ELR (cell line): ENCODE measurements at regions not wholly inside any gene's neighbourhood (a gene's known extent, or its start where the extent isn't known, plus 50 kb on each side); places are given as distances from the start of the nearest gene placed in this dataset.
A peak's percentile ranks its signal among the peaks of the same experiment; 100 is the strongest.
"Not testable (repeated sequence)": the region's sequence is repeated elsewhere in the genome, so short reads cannot be mapped to it uniquely, and the experiment has no call there.

Experiments used
- DNase-seq: peaks from one replicate; pipeline ENCODE4 v3.0.0-alpha.2; 2015; ENCODE audit warnings: low read depth

DNA sequence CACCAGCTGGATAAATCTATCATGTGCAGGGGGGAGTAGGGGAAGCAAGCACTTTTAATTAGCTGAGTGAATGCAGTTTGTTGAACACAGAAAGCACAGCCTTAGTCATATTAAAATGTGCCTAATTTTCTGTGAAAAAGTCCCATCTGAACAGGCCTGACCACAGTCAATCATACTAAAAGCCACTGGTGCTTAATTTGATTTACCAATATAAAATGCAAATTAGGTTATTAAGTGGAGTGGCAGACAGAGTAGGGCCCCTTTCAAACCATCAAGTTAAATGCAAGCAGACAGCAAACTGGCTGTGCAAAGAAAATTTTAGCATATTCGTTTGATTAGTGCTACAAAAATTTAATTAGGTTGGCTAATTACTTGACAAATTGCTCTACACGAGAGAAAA is 176.1 kb downstream of the ISL1 start:
- no peak for DNase-seq

DNA sequence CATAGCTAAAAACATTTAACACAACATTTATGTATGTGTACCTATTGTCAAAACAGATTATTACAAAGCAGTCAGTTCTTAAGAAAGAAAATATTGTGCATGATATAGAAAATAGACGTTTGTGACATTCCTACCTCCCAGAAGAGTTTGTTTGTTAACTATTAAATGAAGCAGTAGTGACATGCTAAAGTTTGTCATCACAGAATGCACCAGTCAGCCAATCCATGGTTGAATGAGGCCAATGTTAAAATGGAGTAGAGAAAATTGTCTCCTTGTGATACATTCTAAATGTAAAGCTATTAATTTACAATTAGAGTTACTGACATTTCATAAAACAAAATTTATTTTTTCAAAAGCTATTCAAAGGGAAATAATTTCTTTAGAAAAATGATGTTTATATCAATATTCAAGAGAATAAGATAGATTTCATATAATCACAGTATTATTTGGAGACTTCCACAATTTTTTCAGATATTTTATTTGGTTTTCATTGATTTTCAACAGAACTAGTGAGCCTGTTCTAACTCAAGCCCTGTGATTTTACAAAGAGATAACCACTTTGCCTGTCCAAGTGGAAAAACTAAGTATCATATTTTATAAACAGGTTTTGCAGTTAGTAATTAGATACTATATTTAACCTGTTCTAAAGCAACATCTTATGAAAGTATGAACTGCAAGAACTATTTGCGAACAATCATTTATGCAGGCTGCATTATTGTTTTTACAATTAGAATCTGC is 176.8 kb downstream of the ISL1 start:
- DNase-seq: no peak

DNA sequence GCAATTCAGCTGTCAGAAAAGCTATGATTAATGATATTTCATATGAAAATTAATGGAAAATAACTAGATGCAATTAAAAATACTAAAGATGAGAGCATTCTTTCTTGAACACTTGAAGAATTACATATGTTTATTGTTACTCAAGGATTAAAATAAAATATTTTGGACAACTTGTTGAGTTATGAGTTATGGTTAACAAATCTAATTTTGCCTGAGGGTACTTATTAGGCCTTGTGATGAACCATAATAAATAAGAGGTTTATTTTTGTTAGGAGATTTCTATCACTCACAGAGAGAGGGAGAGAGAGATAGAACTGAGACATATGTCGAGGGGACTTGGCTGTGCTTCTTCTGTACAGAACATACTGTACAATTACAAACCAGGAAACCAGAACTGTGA is 183.7 kb downstream of the ISL1 start:
- DNase-seq: no peak

DNA sequence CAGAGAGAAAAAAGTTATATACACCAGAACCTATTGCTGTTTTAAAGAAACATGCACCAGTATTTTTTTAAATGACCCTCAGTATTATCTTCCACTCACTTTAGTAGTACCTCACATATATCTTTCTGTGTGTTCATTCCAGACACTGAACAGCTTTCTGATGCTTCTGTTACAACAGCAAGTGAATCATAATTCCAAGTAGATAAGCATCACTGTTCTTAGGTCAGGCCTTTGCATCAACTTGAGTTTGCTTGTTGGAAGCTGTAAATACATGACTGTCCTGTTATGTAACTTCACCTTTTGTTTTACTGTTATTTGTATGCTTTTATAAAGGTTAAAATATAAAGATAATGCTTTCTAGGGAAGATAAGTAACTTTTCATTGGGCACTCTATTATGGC is 184.4 kb downstream of the ISL1 start:
- peak; percentile 15 for DNase-seq

DNA sequence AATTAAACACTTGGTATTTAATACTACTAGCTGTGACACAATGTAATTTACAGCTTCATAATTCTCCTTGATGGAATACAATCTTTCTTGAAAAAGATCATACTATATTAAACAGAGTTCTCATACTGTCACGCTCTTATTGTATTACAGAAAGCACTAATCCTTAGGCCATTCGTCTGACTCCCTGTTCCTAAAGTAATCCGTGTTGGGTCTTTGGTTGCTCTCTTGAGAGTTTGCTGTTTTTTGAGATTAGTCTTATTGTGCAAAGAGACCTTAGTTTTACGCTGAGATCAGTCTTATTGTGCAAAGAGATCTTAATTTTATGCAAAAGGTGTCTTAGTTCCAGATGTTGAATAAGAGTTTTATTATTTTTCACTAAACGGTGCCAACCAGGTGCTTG is 190.6 kb downstream of the ISL1 start:
- DNase-seq: no peak

DNA sequence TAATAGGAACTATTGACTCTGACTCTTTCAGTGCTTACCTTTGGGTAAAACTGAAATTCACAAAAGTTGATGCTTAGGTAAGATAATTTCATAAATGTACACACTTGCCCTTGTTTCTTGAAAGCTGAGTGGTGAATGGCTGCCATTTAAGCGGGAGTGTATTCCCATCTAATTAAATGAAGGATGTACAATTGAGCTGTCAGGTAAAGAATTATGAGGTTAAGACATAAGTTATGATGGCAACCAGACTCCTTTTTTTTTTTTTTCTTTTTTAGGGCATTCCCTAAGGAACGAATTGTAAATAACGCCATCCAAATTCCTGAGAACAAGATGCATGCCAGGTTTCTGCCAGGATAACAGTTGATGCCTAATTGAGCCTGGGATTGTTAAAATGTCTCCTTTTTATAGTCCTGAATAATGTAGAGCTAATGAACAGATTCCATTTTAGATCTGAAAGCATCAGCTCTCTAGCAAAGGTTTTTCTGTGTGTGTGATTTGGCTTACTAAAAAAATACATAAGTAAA is 199.7 kb downstream of the ISL1 start:
- DNase-seq: no peak

DNA sequence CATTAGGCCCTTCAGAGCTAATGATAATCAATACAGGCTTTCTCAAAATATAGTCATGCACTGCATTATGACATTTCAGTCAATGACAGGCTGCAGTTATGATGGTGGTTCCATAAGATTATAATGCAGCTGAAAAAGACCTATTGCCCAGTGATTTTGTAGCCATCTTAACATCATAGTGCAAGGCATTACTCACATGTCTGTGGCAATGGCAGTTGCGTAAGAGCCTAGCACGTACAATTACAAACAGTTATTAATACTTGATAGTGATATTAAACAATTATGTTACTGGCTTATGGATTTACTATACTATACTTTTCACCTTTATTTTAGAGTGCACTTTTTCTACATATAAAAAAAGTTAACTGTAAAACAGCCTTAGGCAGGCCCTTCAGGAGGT is 214.8 kb downstream of the ISL1 start:
- DNase-seq: no peak

DNA sequence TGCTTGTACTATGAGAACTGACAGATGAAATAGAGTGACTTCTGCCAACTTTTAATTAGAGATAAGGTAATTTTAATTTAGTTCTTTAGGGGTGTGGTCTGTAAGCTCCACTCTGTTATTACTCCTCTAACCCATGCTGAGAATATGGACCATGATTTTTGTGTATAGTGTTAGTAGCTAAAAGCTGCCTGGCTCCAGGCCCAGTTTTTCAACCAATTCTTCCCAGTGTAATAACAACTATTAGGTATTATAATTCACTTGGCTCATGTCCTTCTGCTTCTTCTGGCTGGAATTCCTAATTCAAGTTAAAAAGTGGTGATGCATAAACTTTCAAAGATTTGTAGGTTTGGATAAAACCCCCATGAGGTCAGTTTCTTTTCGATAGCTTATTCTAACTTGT is 216.3 kb downstream of the ISL1 start:
- no peak for DNase-seq

DNA sequence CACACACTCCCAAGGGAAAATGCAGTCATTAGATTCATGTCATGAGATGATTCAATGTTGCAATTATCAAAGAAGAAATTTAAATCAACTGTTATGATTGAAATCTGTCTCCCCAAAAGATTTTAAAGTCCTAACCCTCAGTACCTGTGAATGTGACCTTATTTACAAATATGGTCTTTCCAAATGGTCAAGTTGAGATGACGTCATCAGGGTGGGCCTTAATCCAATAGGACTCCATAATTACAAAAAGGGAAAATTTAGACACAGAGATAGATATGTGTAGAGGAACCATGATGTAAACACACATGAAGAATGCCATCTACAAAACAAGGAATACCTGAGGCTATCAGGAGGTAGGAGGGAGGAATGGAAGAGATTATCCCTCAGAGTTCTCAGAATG is 221.1 kb downstream of the ISL1 start:
- DNase-seq: no peak

DNA sequence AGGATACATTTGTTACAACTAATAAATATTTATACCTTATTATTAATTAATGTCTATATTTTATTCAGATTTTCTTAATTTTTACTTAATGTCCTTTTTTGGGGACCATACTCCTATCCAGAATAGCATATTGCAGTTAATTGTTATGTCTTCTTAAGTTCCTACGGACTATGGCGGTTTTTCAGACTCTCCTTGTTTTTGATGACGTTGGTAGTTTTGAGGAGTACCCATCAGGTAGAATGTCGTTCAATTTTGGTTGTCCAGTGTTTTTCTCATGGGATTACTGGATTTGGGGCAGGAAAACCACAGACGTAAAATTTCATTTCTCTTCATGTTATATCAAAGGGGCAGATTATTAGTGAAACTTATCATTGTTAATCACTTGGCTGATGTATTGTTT is 223.7 kb downstream of the ISL1 start:
- no peak for DNase-seq

DNA sequence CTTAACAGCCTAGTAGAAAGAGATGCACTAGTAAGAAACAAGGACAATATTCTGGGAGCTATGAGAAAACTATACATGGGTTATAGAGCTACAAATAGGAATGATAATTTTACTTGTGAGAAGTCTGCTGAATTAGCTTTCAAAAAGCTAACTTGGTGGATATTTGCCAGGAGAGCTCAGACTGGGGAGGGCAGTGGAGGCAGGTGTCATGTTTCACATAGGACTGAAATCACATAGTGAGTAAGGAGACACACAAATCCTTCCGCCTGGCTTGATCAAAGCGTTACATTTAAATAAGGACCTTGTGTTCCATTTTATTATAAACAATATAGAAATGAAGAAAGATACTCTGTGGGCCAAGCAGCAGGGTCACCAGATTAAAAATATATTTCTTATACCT is 235.0 kb downstream of the ISL1 start:
- no peak for DNase-seq

DNA sequence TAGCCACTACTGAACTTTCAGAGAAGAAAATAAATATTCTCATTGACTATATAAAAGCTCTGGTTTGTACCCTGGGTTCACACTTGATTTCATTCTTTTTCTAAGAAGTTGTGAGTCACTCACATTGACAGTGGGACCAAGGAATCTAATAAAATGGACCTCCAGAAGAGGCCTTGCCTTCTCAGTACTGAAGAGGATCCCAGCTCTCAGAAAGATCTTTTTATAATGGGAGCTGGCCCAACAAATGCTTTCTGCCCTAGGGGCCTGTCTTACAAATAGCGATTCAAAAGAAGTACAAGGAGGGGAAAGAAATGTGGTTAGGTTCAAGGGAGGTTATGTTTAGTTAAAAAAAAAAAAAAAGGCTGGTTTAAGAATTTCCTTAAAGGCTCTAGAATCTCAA is 237.9 kb downstream of the ISL1 start:
- DNase-seq: no peak

DNA sequence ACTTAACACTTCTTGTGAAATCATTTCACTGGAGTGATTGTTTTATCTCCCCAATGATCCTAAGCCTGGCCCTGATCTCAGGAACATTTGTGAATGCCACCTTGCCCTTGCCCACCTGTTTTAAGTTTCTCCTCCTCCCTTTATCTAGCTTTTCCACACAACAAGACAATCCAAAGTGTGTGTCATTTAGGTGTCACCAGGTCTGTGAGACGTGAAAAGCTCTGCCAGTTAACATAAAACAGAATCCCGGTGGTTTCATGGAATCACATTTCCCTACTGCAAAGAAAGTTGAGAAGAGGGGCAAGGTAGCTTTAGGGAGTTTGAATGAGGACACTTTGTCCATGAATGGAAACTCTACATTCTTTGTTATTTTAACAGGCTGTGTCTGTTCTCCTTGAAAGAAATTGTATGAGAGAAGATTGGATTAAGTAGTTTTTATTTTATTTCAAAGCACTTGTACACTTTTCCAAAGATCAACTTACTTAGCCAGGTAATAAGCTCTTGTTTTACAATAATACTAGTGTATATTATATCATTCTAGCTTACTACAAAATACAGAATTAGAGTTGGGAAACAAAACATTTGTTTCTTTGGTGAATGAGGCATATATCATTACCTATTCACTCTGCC is 239.0 kb downstream of the ISL1 start:
- DNase-seq: no peak

DNA sequence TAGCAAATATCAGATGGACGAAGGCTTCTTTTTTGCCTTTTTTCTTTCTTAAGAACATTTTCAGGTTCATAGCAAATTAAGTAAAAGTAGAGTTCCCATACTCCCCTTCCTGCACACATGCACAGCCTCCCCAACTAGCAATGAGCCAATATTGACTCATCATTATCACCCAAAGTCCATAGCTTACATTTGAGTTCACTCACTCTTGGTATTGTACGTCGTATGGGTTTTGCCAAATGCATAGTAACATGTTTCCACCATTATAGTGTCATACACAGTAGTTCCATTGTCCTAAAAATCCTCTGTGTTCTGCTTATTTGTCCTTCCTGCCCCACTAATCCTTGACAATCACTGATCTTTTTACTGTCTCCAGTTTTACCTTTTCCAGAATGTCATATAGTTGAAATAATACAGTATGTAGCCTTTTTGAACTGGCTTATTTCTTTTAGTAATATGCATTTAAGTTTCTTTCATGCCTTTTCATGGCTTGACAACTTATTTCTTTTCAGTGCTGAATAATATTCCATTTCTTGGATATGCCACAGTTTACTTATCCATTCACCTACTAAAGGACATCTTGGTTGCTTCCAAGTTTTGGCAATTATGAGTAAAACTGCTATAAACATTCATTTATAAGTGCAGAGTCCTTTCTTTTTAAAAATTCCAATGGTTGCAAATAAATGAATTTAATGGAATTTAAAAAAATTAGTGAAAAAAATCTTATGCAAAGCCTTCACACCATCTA is 242.1 kb downstream of the ISL1 start:
- DNase-seq: no peak

DNA sequence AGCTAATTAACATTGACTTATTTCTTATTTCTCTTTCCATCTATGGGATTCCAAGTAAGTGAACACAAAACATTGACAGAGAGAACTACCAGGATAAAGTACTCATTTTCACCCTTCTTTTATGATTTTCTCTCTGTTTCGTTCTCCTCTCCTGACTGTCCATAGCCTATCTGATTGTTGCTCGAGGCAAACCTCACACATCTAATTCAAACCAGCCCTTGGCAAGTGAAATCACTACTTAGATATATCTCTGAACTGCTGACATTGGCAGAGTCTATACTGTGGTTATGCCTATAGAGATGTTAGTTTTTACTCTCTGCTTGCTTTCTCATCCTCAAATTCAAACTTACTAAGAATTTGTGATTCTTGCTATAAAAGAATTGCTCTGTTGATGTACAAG is 248.8 kb downstream of the ISL1 start:
- no peak for DNase-seq

DNA sequence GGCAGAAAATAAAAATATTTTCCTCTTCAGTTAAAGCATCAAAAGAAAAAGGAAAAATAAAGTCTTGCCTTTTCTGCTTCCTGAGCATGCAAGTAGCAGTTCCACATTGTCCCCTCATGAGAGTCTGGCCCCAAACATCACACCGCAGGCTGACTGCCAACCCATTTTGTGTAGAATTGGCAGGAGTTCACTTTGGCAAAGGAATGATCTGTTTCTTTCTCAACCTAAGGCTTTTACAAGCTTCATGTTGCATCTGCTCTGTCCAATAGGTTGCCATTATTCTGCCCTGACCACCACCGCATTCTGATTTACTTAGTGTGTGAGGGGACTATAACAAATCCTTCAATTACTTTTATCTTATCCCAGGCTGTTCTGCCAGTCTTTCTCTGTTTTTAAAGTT is 249.5 kb downstream of the ISL1 start:
- no peak for DNase-seq

DNA sequence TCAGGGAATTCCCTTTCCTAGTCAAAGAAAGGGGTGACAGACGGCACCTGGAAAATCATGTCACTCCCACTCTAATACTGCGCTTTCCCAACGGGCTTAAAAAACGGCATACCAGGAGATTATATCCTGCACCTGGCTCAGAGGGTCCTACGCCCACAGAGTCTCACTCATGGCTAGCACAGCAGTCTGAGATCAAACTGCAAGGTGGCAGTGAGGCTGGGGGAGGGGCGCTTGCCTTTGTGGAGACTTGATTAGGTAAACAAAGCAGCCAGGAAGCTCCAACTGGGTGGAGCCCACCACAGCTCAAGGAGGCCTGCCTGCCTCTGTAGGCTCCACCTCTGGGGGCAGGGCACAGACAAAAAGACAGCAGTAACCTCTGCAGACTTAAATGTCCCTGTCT is 253.7 kb downstream of the ISL1 start:
- not testable (repeated sequence) for DNase-seq

DNA sequence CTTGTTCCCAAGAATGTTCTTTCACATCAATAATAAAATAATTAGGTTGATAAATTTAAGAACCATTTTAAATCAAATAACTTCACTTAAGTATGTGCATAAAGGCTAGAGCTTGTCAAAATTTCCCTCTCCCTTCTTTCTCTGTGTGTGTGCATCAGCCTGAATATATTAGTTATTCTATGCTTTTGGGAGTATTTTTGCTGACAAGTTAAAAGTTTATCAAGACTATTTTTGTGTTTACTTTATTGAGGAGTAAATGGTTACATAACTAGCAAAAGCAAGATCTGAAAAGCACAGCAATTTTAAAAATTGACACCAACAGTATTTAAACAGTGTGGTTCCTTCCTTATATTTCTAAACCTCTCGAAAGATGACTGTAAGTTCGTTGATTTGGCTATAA is 261.7 kb downstream of the ISL1 start:
- no peak for DNase-seq

DNA sequence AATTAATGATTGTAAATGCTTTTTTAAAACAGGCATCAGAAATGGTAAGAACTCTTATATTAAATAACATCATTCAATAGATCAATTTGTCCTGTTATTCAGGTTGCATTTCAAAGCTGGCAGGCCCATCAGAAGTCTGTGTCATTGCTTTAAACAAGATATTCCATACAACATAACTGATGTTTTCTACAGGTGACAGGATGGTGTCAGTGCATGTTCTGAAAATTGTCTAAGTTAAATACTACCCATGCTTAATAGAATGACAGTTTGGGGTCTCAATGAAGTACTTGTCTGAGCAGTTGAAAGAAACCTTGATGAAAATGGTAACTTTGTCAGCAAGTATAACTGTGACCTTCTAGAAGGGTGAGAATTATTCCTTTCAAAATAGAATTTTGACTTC is 263.2 kb downstream of the ISL1 start:
- no peak for DNase-seq

DNA sequence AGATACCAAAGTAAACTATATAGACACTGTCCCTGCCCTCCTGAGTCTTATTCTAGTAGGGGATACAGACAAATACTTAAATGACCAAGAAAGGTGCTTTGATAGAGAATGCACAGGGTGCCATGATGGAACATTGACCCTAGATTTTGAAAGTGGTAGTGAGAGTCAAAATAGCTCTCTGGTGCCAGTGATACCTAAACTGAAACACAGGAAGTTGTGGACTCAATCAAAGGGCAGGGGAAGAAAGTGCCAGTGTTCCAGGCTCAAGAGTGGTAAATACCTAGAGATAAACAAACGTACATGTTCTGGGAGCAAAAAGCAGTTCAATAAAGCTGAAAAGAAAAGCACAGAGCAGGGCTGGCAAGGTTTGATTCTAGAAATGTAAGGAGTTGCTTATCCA is 267.6 kb downstream of the ISL1 start:
- no peak for DNase-seq

DNA sequence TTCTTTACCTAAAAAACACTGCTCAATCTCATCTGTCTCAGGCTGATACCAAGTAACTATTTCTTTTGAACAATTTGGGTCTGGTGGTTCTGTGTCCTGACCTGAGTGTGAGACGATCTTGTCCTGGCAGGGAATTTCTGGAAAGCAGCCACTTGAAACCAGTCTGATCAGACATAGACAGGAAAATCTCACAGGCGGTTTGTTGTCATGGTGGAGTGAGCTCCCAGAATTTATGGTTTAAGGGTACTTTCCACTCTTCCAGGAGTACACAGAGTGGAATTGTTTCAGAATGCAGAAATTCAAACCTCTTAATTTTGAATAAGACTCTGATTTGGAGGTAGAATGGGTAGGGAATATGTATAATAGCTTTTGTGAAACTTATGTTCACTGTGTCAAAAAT is 268.2 kb downstream of the ISL1 start:
- no peak for DNase-seq

DNA sequence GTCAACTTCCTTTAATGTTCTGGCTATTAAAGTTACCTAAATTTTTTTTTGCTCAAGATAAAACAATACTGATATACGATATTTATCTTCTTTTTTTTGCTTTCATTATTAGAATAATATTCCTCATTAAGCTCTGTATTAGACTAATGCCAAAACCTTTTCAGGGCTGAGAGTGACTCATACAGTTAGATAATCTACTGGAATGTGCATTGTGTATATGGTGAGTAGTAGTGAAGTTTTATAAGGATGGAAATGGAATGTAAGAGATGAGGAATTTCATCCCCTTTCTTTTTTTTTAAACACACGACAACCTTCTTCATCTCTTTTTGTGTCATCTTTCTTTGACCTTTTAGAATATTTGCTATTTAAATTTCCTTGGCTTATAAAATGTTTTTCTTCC is 268.6 kb downstream of the ISL1 start:
- peak; percentile 60 for DNase-seq

DNA sequence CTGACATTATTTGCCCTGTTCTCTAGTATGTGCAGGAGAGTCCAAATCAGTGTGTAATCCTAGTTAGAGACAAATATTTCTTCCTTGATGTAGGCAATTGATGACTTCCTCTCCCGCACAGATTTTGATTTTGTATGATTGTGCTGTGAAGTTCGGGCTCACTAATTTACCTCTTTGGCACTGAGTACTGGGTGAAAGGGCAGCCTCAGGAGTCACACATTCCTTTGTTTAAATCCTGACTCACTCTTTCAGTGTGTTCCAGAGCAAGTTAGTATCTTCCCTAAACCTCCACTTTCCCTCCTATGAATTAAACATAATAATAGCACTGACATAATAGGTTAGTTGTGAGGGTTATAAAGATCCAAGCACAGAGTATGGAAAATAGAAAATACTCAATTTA is 269.7 kb downstream of the ISL1 start:
- peak; percentile 48 for DNase-seq
